Choroid plexus epithelial cell (primary cell): ENCODE measurements at regions not wholly inside any gene's neighbourhood (a gene's known extent, or its start where the extent isn't known, plus 50 kb on each side); places are given as distances from the start of the nearest gene placed in this dataset.
A peak's percentile ranks its signal among the peaks of the same experiment; 100 is the strongest.

Source experiments
- DNase-seq: peaks from one replicate; pipeline ENCODE4 v3.0.0-alpha.2; 2010; ENCODE audit warnings: low read depth
- H3K4me3 ChIP-seq: 2 replicates; pipeline ENCODE4 v1.5.1; 2011; ENCODE audit warnings: low read depth, mild to moderate bottlenecking, control low read depth, low read length, moderate library complexity
- CTCF ChIP-seq: conservative IDR thresholded peaks from 2 replicates; pipeline ENCODE4 v1.5.1; 2011; ENCODE audit warnings: low read depth, mild to moderate bottlenecking, control low read depth, inconsistent platforms, low read length, moderate library complexity

DNA sequence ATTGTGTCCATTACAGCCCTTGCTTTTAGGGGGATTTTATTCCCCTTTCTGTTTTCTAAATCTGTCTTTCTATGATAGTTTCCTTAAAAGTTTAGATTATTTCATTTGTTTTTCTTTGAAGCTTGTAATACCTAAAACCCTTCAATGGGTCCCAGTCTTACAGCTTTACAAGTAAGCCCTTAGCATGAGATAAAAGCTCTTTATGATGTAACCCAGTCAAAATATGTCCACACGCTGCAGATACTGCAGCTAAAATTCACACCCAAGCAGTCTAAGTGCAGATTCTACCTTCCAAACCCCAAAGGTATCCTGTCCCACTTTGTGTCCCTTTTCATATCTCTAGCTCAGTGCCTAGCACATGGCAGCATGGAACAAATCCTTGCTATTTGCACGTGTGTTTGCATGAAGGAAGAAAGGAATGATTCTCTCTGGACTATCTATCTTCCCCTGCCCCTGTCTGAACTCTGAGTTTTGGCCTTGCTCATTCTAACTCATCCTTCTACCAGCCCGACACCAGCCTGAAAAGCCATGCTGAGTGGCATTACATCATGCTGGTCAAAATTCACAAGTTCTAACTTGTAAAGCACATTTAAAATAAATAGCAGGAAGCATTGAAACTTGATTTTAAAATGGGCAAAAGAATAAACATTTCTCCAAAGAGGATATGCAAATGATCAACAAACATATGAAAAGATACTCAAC lies 623.2 kb downstream of the IRS1 start:
- DNase-seq, result no peak
- no peak for TF ChIP-seq CTCF
- no peak overlapping the region for H3K4me3 ChIP-seq

- no peak for DNase-seq
- H3K4me3 ChIP-seq, result no peak overlapping the region
Measured at GRCh38 chr2:226174390-226174789, 625.2 kb downstream of the IRS1 start.

GRCh38 chr2:226172939-226173338 lies 626.7 kb downstream of the IRS1 start:
- no peak overlapping the region for H3K4me3 ChIP-seq
- TF ChIP-seq CTCF, result no peak
- DNase-seq, result no peak

More at GRCh38 chr2:226174390-226174789, 625.2 kb downstream of the IRS1 start:
- TF ChIP-seq CTCF, result no peak

- TF ChIP-seq CTCF, result no peak
- DNase-seq, result no peak
- no peak overlapping the region for H3K4me3 ChIP-seq
Measured at GRCh38 chr2:226172309-226172708, 627.3 kb downstream of the IRS1 start.

GRCh38 chr2:226169751-226170581 lies 629.7 kb downstream of the IRS1 start:
- no peak for TF ChIP-seq CTCF
- no peak overlapping the region for H3K4me3 ChIP-seq
- peak; percentile 12 for DNase-seq

DNA sequence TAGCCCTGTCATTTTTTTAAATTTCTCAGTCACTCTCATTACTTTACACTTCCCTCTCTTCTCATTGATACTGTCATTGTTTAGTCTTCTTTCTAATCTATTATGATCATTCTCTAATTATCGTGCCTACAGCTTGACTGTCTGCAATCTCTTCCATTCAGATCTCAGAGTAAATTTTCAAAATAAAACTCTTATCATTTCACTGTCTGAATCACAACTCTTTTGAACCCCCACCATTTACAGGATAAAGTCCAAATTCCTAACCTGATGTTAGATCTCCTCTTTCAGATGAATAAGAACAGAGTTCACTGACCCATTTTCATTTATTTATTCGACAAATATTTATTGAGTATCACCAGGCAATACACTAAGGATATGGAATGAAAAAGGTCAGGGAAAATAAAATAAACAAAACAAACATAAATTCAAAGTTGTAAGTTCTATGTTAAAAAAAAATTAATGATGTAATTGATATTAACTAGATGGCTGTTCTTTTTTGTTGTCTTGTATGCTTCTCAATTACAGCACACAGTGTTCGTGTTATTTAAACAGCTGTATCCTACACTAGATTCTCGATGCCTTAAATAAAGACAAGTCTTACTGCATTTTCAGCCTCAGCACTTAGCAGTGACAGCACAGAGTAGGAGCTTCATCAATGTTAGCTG lies 631.0 kb downstream of the IRS1 start:
- no peak for TF ChIP-seq CTCF
- no peak for DNase-seq
- no peak overlapping the region for H3K4me3 ChIP-seq
